Hepatic stellate cell (primary cell): ENCODE measurements at regions not wholly inside any gene's neighbourhood (a gene's known extent, or its start where the extent isn't known, plus 50 kb on each side); places are given as distances from the start of the nearest gene placed in this dataset.
A peak's percentile ranks its signal among the peaks of the same experiment; 100 is the strongest.
"Not testable (repeated sequence)": the region's sequence is repeated elsewhere in the genome, so short reads cannot be mapped to it uniquely, and the experiment has no call there.

ENCODE experiments used
- DNase-seq: peaks from one replicate; pipeline ENCODE4 v3.0.0; 2011; ENCODE audit warnings: low spot score

DNA sequence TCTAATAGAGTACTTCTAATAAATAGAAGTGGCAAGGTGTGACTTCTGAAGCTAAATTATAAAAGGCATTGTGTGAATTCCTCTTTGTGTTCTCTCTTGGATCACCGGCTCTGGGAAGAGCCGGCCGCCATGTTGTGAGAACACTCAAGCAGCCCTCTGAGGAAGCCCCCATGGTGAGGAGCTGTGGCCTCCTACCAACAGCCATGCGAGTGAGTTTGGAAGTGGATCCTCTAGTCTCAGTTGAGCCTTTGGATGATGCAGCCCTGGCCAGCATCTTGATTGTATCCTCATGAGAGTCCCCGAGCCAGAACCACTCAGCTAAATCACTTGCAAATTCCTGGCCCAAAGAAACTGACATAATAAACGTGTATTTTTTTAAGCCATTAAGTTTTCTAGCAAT lies 94.5 kb upstream of the CARD11 start:
- no peak for DNase-seq

GRCh38 chr7:3138997-3139396 lies 95.3 kb upstream of the CARD11 start:
- no peak for DNase-seq

DNA sequence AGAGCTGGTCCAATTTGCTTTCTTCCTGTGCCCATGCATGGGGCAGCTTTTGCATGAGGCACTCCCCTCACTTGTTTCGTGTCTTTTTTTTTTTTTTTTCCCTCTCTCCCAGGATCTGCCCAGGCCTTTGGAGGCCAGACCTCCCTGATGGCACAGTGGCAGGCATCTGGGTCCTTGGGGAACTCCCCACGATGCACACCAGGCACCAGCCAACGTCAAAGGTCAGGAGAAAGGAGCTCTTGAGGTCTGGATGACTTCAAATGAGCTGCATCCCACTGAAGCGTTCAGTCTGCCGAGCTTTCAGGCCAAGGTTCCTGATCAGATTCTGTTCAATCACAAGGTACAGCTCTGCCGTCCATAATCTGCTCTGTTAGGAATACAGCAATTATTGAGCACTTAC lies 97.2 kb upstream of the CARD11 start:
- DNase-seq, result no peak

DNA sequence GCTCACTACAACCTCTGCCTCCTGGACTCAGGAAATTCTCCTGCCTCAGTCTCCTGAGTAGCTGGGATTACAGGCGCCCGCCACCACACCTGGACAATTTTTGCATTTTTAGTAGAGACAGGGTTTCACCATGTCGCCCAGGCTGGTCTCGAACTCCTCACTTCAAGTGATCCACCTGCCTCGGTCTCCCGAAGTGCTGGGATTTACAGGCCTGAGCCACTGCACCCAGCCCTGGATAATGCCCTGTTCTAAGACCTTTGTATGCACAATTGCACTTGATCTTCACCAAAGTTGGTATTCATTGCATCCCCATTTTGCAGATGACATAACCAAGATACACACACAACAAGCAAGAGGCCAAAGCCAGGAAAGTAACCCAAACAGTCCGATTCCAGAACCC lies 97.7 kb upstream of the CARD11 start:
- no peak for DNase-seq

- no peak for DNase-seq
These were observed 100.5 kb upstream of the CARD11 start for GRCh38 chr7:3143869-3144775.

DNA sequence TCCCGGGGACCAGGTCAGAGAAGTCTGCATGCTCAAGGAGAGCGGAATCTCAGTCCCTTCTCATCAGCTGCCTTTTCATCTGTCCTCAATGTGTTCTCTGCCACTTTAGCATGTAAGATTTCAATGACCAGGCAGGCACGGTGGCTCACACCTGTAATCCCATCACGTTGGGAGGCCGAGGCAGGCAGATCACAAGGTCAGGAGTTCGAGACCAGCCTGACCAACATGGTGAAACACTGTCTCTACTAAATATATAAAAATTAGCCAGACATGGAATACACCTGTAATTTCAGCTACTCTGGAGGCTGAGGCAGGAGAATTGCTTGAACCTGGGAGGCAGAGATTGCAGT lies 101.1 kb upstream of the CARD11 start:
- not testable (repeated sequence) for DNase-seq

DNA sequence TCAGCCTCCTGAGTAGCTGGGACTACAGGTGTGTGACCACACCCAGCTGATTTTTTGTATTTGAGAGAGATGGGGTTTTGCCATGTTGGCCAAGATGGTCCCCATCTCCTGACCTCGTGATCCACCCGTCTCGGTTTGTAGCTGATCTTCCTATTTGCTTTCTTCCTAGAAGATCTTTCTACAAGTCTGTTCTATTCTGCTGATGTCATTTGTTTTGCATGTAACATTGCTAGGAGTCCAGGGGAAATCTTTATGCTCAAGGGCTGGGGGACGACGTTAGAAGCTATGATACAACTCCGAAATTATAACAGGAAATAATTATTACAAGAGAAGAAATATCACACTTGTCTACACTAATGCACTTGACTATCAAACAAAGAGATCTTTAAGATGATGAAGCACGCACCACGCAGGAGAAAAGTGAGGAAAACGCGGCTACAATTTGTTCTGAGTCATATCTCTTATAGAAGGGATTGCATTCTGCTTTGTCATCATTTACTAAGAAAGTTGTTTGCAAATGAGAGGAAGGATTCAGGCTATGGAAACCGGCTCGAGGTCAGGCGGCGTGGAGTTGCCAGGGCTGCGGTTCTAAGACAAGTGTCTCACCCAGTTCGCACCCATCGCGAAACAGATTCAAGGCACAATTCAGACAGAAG lies 103.0 kb upstream of the CARD11 start:
- DNase-seq, result no peak

DNA sequence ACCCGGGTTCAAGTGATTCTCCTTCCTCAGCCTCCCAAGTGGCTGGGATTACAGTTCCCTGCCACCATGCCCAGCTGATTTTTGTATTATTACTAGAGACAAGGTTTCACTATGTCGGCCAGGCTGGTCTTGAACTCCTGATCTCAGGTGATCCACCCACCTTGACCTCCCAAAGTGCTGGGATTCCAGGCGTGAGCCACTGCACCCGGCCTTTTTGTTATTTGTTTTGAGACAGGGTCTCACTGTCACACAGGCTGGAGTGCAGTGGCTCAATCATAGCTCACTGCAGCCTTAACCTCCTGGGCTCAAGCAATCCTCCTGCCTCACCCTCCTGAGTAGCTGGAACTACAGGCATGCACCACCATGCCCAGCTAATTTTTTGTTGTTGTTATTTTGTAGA lies 104.8 kb upstream of the CARD11 start:
- DNase-seq, result not testable (repeated sequence)

- DNase-seq, result no peak
These were observed 105.7 kb upstream of the CARD11 start for GRCh38 chr7:3149231-3149995.

GRCh38 chr7:3150027-3150426 lies 106.4 kb upstream of the CARD11 start:
- no peak for DNase-seq

DNA sequence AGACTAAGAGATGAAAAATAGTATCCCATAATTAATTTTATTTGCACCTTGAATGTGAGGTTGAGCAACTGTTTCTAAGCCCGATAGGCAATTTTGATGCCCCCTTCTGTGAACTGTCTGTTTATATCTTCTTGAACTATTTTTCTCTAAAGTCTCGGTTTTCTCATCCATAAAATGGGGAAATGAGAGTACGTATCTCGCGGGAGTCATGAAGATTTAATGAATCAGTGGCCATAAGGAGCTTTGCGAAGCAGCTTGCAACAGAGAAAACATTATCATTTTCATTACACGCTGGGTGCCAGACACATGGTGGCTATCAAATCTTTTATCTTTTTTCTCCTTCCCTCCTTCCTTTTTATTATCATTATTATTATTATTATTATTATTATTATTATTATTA lies 108.1 kb upstream of the CARD11 start:
- no peak for DNase-seq

GRCh38 chr7:3152714-3153113 lies 109.0 kb upstream of the CARD11 start:
- DNase-seq, result no peak

- DNase-seq, result no peak
These were observed 109.5 kb upstream of the CARD11 start for GRCh38 chr7:3153118-3153517.

- DNase-seq, result no peak
These were observed 110.7 kb upstream of the CARD11 start for GRCh38 chr7:3154317-3154716.

DNA sequence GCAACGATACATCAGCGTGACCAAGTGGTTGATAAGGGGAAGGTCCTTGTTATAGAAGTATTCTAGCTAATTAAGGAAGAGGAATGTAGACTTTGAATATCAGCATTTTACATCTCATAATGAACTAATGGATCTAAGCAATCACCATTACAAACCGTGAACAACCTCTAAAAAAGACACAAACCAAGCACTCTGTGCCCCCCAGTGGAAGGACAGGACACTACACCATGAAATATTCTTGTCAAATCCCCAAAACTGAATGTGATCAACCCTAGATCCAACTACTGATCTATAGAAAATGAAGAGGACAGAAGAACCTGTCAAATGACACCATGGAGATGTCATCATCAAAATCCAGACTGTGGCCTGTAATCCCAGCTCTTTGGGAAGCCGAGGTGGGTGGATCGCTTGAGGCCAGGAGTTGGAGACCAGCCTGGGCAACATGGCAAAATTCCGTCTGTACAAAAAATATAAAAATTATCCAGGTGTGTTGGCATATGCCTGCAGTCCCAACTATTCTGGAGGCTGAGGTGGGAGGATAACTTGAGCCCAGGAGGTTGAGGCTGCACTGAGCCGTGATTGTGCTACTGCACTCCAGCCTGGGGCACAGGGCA lies 111.3 kb upstream of the CARD11 start:
- DNase-seq, result peak; percentile 41

GRCh38 chr7:3156508-3156907 lies 112.8 kb upstream of the CARD11 start:
- no peak for DNase-seq

GRCh38 chr7:3157566-3158287 lies 114.1 kb upstream of the CARD11 start:
- no peak for DNase-seq

- DNase-seq, result no peak
These were observed 114.7 kb upstream of the CARD11 start for GRCh38 chr7:3158341-3158760.

- no peak for DNase-seq
These were observed 115.4 kb upstream of the CARD11 start for GRCh38 chr7:3159039-3159438.

- DNase-seq, result no peak
These were observed 115.8 kb upstream of the CARD11 start for GRCh38 chr7:3159445-3159844.

GRCh38 chr7:3159926-3160325 lies 116.3 kb upstream of the CARD11 start:
- DNase-seq, result not testable (repeated sequence)

- no peak for DNase-seq
These were observed 118.6 kb upstream of the CARD11 start for GRCh38 chr7:3162289-3162688.
